CD8-positive, alpha-beta memory T cell (primary cell): ENCODE measurements at regions not wholly inside any gene's neighbourhood (a gene's known extent, or its start where the extent isn't known, plus 50 kb on each side); places are given as distances from the start of the nearest gene placed in this dataset.
"Not testable (repeated sequence)": the region's sequence is repeated elsewhere in the genome, so short reads cannot be mapped to it uniquely, and the experiment has no call there.

Source experiments
- CTCF ChIA-PET: fragments of 350-600 bp; sonication (Branson Sonifier 250); formaldehyde crosslinking; loops from one replicate; lab custom pipeline; 2021; ENCODE audit warnings: antibody characterized with exemption; lab: Charles Lee
- POLR2A ChIA-PET: fragments of 350-600 bp; sonication (Branson Sonifier 250); formaldehyde crosslinking; loops from one replicate; lab custom pipeline; 2021; ENCODE audit warnings: antibody characterized with exemption; lab: Charles Lee
- DNase-seq, 5 donors: peaks; one replicate each; pipeline versions ENCODE4 v3.0.0 to v3.0.0-alpha.2; 2020 to 2022; ENCODE audit warnings: mixed read lengths in 1 of 5
- H3K27ac ChIP-seq: one replicate; pipeline ENCODE4 v1.7.0; 2013; ENCODE audit warnings: low read depth, mild to moderate bottlenecking, low read length, moderate library complexity
- H3K27me3 ChIP-seq: 2 replicates; pipeline ENCODE4 v1.7.0; 2013; ENCODE audit warnings: low read length, mild to moderate bottlenecking; ENCODE audit not compliant: insufficient read depth, poor library complexity, severe bottlenecking
- H3K36me3 ChIP-seq: 2 replicates; pipeline ENCODE4 v1.7.0; 2013; ENCODE audit warnings: mild to moderate bottlenecking, low read length, moderate library complexity; ENCODE audit not compliant: insufficient read depth
- H3K4me1 ChIP-seq: 2 replicates; pipeline ENCODE4 v1.7.0; 2013; ENCODE audit warnings: mild to moderate bottlenecking, low read length, moderate library complexity; ENCODE audit not compliant: insufficient read depth
- H3K4me3 ChIP-seq: 2 replicates; pipeline ENCODE4 v1.7.0; 2013; ENCODE audit warnings: mild to moderate bottlenecking, low read length
- H3K9me3 ChIP-seq: 2 replicates; pipeline ENCODE4 v1.7.0; 2013; ENCODE audit warnings: mild to moderate bottlenecking, low read length
- H3K27ac Mint-ChIP-seq, 8 donors: one replicate each; pipeline ENCODE4 v1.8.0; 2020 to 2021; ENCODE audit warnings: mixed read lengths in 8 of 8, mild to moderate bottlenecking in 6 of 8, inconsistent platforms in 3 of 8, moderate library complexity in 3 of 8
- H3K27me3 Mint-ChIP-seq, 2 donors: one replicate each; pipeline ENCODE4 v1.8.0; 2020 to 2021; ENCODE audit warnings: mixed read lengths in 2 of 2, mild to moderate bottlenecking in 1 of 2, moderate library complexity in 1 of 2
- H3K36me3 Mint-ChIP-seq, 3 donors: one replicate each; pipeline ENCODE4 v1.8.0; 2020 to 2021; ENCODE audit warnings: mixed read lengths in 3 of 3, inconsistent platforms in 1 of 3, mild to moderate bottlenecking in 1 of 3
- H3K4me1 Mint-ChIP-seq, 3 donors: one replicate each; pipeline ENCODE4 v1.8.0; 2020 to 2021; ENCODE audit warnings: mixed read lengths in 3 of 3, inconsistent platforms in 1 of 3, mild to moderate bottlenecking in 1 of 3
- H3K4me3 Mint-ChIP-seq, 7 donors: one replicate each; pipeline ENCODE4 v1.8.0; 2020 to 2021; ENCODE audit warnings: mixed read lengths in 7 of 7, mild to moderate bottlenecking in 6 of 7, moderate library complexity in 4 of 7, inconsistent platforms in 2 of 7
- H3K9me3 Mint-ChIP-seq, 5 donors: one replicate each; pipeline ENCODE4 v1.8.0; 2020 to 2022; ENCODE audit warnings: mixed read lengths in 5 of 5, mild to moderate bottlenecking in 3 of 5, moderate library complexity in 2 of 5, inconsistent platforms in 1 of 5

DNA sequence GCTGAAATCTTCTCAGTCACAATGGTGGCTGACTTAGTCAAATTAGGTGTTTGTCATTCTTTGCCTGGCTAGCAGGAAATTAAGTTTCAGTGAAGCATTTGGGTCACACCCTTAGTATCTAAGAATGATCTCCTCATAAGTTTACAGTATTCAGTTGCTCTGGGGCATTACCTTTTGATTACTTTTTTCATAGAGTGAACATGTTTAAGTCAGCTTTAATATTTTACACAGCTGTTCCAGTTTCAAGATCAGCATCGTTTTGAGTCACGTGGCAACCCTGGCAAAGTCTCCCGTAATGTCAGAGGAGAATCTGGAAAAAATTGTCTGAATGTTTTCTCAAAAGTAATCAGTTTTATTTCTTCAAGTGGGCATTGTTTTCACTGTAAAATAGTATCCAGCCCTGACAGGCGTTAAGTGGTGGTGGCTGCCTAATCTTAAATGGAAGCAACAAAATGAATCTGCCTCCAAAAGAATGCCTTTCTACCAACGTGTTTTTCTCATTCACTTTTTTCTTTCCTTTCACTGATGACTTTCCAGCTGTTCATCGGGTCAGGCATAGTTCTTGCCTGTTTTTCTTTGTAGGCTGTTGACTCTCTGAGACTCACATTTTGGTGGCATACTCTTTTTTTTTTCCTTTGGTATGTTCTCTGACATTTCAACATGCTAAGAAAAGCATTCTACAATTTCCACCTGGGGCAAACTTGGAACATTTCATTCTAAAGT is 319.6 kb upstream of the TCF4 start:
- Histone ChIP-seq H3K4me1 (no peaks in the 10 kb centered on the region), H3K36me3 (no peaks in the 10 kb centered on the region), H3K27me3 (no peaks in the 10 kb centered on the region), H3K4me3 (no peak overlapping the region), H3K9me3 (no peaks in the 10 kb centered on the region), H3K27ac (no peak overlapping the region)
- Mint-ChIP-seq H3K27ac (no peak overlapping the region), H3K27me3 (no peaks in the 10 kb centered on the region), H3K4me1 (no peaks in the 10 kb centered on the region), H3K9me3 (peaks cover 0 to 13% (median 6%) of the 10 kb centered on the region in 5 donors), H3K36me3 (no peaks in the 10 kb centered on the region), H3K4me3 (no peak overlapping the region)
- CTCF ChIA-PET, result no interaction called here
- DNase-seq, result no peak
- POLR2A ChIA-PET, result no interaction called here

DNA sequence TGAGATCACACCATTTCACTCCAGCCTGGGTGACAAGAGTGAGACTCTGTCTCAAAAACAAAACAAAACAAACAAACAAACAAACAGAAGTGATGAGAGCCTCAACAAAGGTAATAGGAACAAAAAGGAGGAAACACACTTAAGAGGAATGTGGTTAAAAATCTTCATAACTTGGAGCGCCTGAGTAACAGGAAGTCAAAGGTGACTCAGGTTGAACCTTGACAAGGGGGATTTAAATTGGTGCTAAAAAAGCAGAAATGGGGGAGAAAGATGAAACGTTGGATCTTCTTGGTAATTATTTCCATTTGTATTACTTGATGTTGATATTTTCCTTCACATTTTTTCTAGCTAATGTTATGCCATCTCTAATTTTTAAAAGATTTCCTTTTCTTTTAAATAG is 318.5 kb upstream of the TCF4 start:
- POLR2A ChIA-PET, result no interaction called here
- H3K4me1 Mint-ChIP-seq, result no peaks in the 10 kb centered on the region
- no peak overlapping the region for H3K27ac Mint-ChIP-seq

DNA sequence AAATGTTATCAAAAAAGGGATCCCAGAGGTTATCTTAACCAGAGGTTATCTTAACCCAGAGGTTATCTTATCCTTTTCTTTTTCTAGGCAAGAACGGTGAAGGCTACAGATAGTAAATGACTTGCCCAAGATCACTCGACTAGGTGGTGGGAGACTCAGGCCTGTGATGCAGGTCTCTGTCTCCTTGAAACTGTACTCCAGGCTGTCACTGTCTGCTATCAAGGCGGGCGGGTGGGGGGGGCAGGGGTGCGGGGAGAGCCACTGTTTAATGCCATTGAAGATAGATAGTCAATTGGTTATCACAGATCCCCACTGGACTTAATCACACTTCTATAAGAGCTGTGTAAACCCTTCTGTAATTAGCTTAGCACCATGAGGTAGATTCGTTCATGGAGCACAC is 315.9 kb upstream of the TCF4 start:
- no peaks in the 10 kb centered on the region for H3K27me3 Mint-ChIP-seq
- H3K27ac Mint-ChIP-seq, result no peak overlapping the region
- H3K36me3 ChIP-seq, result no peaks in the 10 kb centered on the region
- no peak overlapping the region for H3K27ac ChIP-seq
- H3K9me3 Mint-ChIP-seq, result peaks cover 0 to 13% (median 2%) of the 10 kb centered on the region in 5 donors
- no peaks in the 10 kb centered on the region for H3K9me3 ChIP-seq
- no peak overlapping the region for H3K4me3 ChIP-seq
- H3K36me3 Mint-ChIP-seq, result no peaks in the 10 kb centered on the region
- CTCF ChIA-PET, result no interaction called here
- H3K27me3 ChIP-seq, result no peaks in the 10 kb centered on the region
- no peak for DNase-seq
- H3K4me3 Mint-ChIP-seq, result no peak overlapping the region
- POLR2A ChIA-PET, result no interaction called here
- no peaks in the 10 kb centered on the region for H3K4me1 ChIP-seq
- no peaks in the 10 kb centered on the region for H3K4me1 Mint-ChIP-seq

More for the DNA sequence above, 318.5 kb upstream of the TCF4 start:
- H3K4me3 ChIP-seq, result no peak overlapping the region
- no peaks in the 10 kb centered on the region for H3K9me3 ChIP-seq
- H3K27me3 ChIP-seq, result no peaks in the 10 kb centered on the region
- H3K27ac ChIP-seq, result no peak overlapping the region
- DNase-seq, result no peak
- Mint-ChIP-seq H3K9me3 (peaks cover 0 to 13% (median 6%) of the 10 kb centered on the region in 5 donors), H3K36me3 (no peaks in the 10 kb centered on the region), H3K4me3 (no peak overlapping the region), H3K27me3 (no peaks in the 10 kb centered on the region)
- no peaks in the 10 kb centered on the region for H3K36me3 ChIP-seq
- CTCF ChIA-PET, result no interaction called here
- H3K4me1 ChIP-seq, result no peaks in the 10 kb centered on the region

DNA sequence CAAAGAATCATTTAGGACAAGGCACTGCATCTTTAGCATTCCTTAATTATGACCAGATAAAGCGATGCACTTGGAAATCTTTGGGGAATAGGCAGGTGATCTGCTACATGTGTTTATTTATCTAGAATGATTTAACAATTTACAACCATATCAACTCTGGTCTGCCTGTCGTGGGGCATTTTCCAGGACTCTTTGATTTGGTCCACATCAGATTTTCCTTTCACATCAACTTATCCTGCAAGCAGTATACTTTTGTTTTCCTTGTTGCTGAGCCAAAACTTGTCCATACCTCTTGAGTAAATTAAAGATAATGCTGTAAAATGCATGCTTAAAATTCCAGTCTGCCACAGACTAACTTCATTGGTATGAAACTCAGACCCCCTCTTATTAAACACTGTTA is 312.4 kb upstream of the TCF4 start:
- Histone ChIP-seq H3K27me3 (no peaks in the 10 kb centered on the region), H3K9me3 (no peaks in the 10 kb centered on the region), H3K4me3 (no peak overlapping the region), H3K36me3 (no peaks in the 10 kb centered on the region), H3K4me1 (no peaks in the 10 kb centered on the region), H3K27ac (no peak overlapping the region)
- Mint-ChIP-seq H3K4me3 (no peak overlapping the region), H3K27ac (no peak overlapping the region), H3K36me3 (no peaks in the 10 kb centered on the region), H3K27me3 (no peaks in the 10 kb centered on the region), H3K9me3 (peaks cover 0 to 8% (median 2%) of the 10 kb centered on the region in 5 donors), H3K4me1 (no peaks in the 10 kb centered on the region)
- CTCF ChIA-PET, result no interaction called here
- POLR2A ChIA-PET, result no interaction called here
- no peak for DNase-seq

DNA sequence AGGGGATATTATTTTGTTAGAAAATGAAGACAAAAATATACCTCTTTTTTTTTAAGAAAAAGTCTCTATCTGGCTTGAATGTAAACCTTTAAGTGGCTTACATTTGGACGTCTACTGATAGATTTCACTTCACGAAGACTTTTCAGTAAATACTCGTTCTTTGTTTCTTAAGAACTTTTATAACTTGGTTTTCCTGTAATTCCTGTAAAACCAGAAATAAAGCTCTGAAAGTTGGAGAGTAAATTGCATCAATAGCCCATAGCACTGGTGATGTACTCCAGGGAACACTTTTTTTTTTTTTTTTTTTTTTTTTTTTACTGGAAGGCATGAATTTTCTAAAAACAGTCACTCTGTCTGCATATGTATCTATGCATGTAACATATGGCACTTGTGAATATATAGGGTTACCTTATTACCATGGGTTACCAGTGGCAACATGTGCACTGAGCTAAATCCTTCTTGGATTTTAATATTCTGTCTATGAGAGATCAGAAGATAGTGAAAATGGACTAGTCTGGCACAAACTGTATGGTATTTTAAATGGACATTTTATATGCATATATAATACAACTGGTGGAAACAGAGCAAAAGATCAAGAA is 309.2 kb upstream of the TCF4 start:
- Histone ChIP-seq H3K27ac (no peak overlapping the region), H3K4me1 (no peaks in the 10 kb centered on the region), H3K27me3 (no peaks in the 10 kb centered on the region), H3K9me3 (no peaks in the 10 kb centered on the region), H3K4me3 (no peak overlapping the region), H3K36me3 (no peaks in the 10 kb centered on the region)
- H3K27ac Mint-ChIP-seq, result no peak overlapping the region
- DNase-seq, result no peak
- no peak overlapping the region for H3K4me3 Mint-ChIP-seq
- ChIA-PET CTCF (no interaction called here), POLR2A (no interaction called here)
- H3K27me3 Mint-ChIP-seq, result no peaks in the 10 kb centered on the region
- H3K4me1 Mint-ChIP-seq, result no peaks in the 10 kb centered on the region
- peaks cover 2 to 8% (median 5%) of the 10 kb centered on the region in 5 donors for H3K9me3 Mint-ChIP-seq
- no peaks in the 10 kb centered on the region for H3K36me3 Mint-ChIP-seq

DNA sequence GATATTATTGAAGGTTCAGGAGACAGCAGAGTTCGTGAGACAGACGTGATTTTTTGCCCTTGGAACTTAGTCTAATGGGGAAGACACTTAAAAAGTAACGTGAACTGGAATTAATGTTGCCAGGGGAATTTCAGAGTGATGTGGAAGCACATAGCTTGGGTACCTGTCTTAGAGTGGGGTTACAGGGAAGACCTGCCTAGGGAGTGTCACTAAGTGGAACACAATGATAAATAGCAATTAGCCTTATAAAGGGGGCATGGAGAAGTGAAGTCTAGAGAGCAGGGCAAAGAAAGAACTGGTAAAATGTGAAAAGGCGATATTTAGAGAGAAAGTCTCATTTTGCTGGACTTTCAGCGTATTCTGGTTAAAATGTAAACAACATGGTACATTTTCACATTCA is 306.0 kb upstream of the TCF4 start:
- Mint-ChIP-seq H3K9me3 (peaks cover 3 to 8% (median 5%) of the 10 kb centered on the region in 5 donors), H3K4me3 (no peak overlapping the region), H3K4me1 (no peaks in the 10 kb centered on the region), H3K36me3 (no peaks in the 10 kb centered on the region), H3K27me3 (no peaks in the 10 kb centered on the region), H3K27ac (no peak overlapping the region)
- H3K4me1 ChIP-seq, result no peaks in the 10 kb centered on the region
- H3K27me3 ChIP-seq, result no peaks in the 10 kb centered on the region
- H3K36me3 ChIP-seq, result no peaks in the 10 kb centered on the region
- no peak for DNase-seq
- peak overlapping the region; percentile 18 for H3K27ac ChIP-seq
- H3K9me3 ChIP-seq, result no peaks in the 10 kb centered on the region
- H3K4me3 ChIP-seq, result no peak overlapping the region
- POLR2A ChIA-PET, result no interaction called here
- CTCF ChIA-PET, result no interaction called here

DNA sequence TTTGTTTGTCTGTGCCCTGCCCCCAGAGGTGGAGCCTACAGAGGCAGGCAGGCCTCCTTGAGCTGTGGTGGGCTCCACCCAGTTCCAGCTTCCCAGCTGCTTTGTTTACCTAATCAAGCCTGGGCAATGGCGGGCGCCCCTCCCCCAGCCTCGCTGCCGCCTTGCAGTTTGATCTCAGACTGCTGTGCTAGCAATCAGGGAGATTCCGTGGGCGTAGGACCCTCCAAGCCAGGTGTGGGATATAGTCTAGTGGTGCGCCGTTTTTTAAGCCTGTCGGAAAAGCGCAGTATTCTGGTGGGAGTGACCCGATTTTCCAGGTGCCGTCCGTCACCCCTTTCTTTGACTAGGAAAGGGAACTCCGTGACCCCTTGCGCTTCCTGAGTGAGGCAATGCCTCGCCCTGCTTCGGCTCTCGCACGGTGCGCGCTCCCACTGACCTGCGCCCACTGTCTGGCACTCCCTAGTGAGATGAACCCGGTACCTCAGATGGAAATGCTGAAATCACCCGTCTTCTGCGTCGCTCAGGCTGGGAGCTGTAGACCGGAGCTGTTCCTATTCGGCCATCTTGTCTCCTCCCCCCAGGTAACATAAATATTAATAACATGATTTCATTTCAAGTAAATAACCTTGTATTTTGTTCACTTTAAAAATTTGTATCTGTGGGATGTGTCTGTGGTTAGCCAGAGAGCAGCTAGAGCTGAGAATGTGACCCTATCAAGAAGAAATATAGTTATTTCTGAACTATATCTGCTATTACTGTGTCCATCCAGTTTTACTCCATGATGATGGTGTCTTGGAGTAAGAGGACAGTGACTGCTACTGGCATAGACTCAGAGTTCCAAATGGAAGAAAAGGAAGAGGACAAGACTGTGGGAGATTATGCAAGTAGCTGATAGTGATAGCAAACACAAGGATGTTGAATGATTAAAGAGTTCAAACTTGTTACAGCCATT is 305.1 kb upstream of the TCF4 start:
- H3K4me1 ChIP-seq, H3K4me3 Mint-ChIP-seq, DNase-seq, H3K36me3 ChIP-seq, H3K9me3 ChIP-seq, CTCF ChIA-PET, POLR2A ChIA-PET, H3K27ac Mint-ChIP-seq, H3K27me3 Mint-ChIP-seq, H3K4me1 Mint-ChIP-seq, H3K36me3 Mint-ChIP-seq, H3K27me3 ChIP-seq, H3K4me3 ChIP-seq, H3K9me3 Mint-ChIP-seq: not testable (repeated sequence)
- peak overlapping the region; percentile 18 for H3K27ac ChIP-seq

DNA sequence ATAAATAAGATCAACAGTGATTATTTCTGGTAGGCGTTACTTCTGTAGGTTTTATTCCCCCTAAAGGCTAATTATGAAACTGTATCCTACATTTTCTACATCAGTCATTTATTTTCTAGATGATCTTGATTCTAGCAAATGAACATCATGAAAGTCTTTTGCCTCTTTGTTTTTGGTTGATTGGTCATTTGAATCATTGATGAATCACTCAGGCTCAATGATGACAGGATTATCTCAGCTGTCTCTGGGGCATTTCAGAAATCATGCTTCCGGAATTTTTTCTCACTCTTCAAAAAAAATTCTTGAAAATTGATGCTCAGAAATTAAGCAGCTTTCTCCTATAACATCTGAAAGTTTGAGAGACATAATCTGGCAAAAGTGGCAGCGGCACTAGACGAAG is 298.9 kb upstream of the TCF4 start:
- Mint-ChIP-seq H3K27ac (no peak overlapping the region), H3K4me1 (no peaks in the 10 kb centered on the region), H3K4me3 (no peak overlapping the region), H3K27me3 (no peaks in the 10 kb centered on the region), H3K36me3 (no peaks in the 10 kb centered on the region), H3K9me3 (peaks cover 0 to 4% (median 2%) of the 10 kb centered on the region in 5 donors)
- ChIA-PET POLR2A (no interaction called here), CTCF (no interaction called here)
- H3K27me3 ChIP-seq, result no peaks in the 10 kb centered on the region
- no peak overlapping the region for H3K4me3 ChIP-seq
- no peaks in the 10 kb centered on the region for H3K36me3 ChIP-seq
- no peak overlapping the region for H3K27ac ChIP-seq
- DNase-seq, result no peak
- H3K9me3 ChIP-seq, result no peaks in the 10 kb centered on the region
- no peaks in the 10 kb centered on the region for H3K4me1 ChIP-seq
